ENCODE measurements at regions not wholly inside any gene's neighbourhood (a gene's known extent, or its start where the extent isn't known, plus 50 kb on each side); places are given as distances from the start of the nearest gene placed in this dataset.

GRCh38 chr9:118058227-118058626 is 354.0 kb downstream of the TLR4 start:
- TF ChIP-seq CTCF (IDR thresholded peaks at IDR 0.05; ENCODE audit: insufficient read depth, low read depth, low read length) (no peak), EZH2 (IDR thresholded peaks at IDR 0.05; ENCODE audit: insufficient read depth, low read length) (no peak)

Measured in astrocyte (in vitro differentiated cells and primary cell).